Stimulated activated naive B cell treated with anti-CD40 and anti-IgM and Interleukin-4, amounts not matched to agents 10 μg/mL and 1 μg/mL and 100 μg/mL, for 72 hours (primary cell): ENCODE measurements at regions not wholly inside any gene's neighbourhood (a gene's known extent, or its start where the extent isn't known, plus 50 kb on each side); places are given as distances from the start of the nearest gene placed in this dataset.
"Not testable (repeated sequence)": the region's sequence is repeated elsewhere in the genome, so short reads cannot be mapped to it uniquely, and the experiment has no call there.

ENCODE experiments used
- ATAC-seq, 2 donors: fragments of 150-1000 bp; cut with Tn5 transposase; replicated peaks; 2 replicates each; pipeline ENCODE4 v1.10.0; 2021; ENCODE audit warnings: moderate library complexity in 1 of 2
- DNase-seq: peaks from one replicate; pipeline ENCODE4 v3.0.0; 2021
- H3K27ac Mint-ChIP-seq: one replicate; pipeline ENCODE4 v1.8.0; 2022; ENCODE audit warnings: mild to moderate bottlenecking, mixed read lengths
- H3K27me3 Mint-ChIP-seq, 2 donors: one replicate each; pipeline ENCODE4 v1.8.0; 2022; ENCODE audit warnings: mixed read lengths in 2 of 2
- H3K36me3 Mint-ChIP-seq, 2 donors: one replicate each; pipeline ENCODE4 v1.8.0; 2022; ENCODE audit warnings: mixed read lengths in 2 of 2, mild to moderate bottlenecking in 1 of 2
- H3K4me1 Mint-ChIP-seq, 2 donors: one replicate each; pipeline ENCODE4 v1.8.0; 2022; ENCODE audit warnings: mixed read lengths in 2 of 2, mild to moderate bottlenecking in 1 of 2
- H3K4me3 Mint-ChIP-seq, 2 donors: one replicate each; pipeline ENCODE4 v1.8.0; 2022; ENCODE audit warnings: mild to moderate bottlenecking in 2 of 2, mixed read lengths in 2 of 2, moderate library complexity in 1 of 2
- H3K9me3 Mint-ChIP-seq, 2 donors: one replicate each; pipeline ENCODE4 v1.8.0; 2022; ENCODE audit warnings: mixed read lengths in 2 of 2, mild to moderate bottlenecking in 1 of 2

GRCh38 chr14:97780804-97781203 is 983.6 kb downstream of the VRK1 start:
- Mint-ChIP-seq H3K9me3 (peaks cover 10 to 11% of the 10 kb centered on the region in 2 donors), H3K27ac (no peak overlapping the region), H3K4me3 (no peak overlapping the region)

GRCh38 chr14:97781961-97782360 is 984.8 kb downstream of the VRK1 start:
- no peaks in the 10 kb centered on the region for H3K4me1 Mint-ChIP-seq
- no peak for DNase-seq
- no peak overlapping the region for H3K27ac Mint-ChIP-seq
- no peaks in the 10 kb centered on the region for H3K36me3 Mint-ChIP-seq
- peaks cover 10 to 11% of the 10 kb centered on the region in 2 donors for H3K9me3 Mint-ChIP-seq
- no peak for ATAC-seq
- H3K4me3 Mint-ChIP-seq, result no peak overlapping the region
- H3K27me3 Mint-ChIP-seq, result no peaks in the 10 kb centered on the region

More at GRCh38 chr14:97780804-97781203, 983.6 kb downstream of the VRK1 start:
- no peak for ATAC-seq
- H3K4me1 Mint-ChIP-seq, result no peaks in the 10 kb centered on the region
- DNase-seq, result no peak
- no peaks in the 10 kb centered on the region for H3K27me3 Mint-ChIP-seq
- H3K36me3 Mint-ChIP-seq, result no peaks in the 10 kb centered on the region

- Mint-ChIP-seq H3K36me3 (no peaks in the 10 kb centered on the region), H3K9me3 (peaks cover 10 to 11% of the 10 kb centered on the region in 2 donors), H3K27ac (no peak overlapping the region), H3K4me3 (no peak overlapping the region), H3K27me3 (no peaks in the 10 kb centered on the region), H3K4me1 (no peaks in the 10 kb centered on the region)
- DNase-seq, result no peak
- no peak for ATAC-seq
Measured at GRCh38 chr14:97782871-97783414, 985.8 kb downstream of the VRK1 start.

GRCh38 chr14:97785495-97785894 is 988.3 kb downstream of the VRK1 start:
- H3K36me3 Mint-ChIP-seq, result no peaks in the 10 kb centered on the region
- peaks cover 6 to 9% of the 10 kb centered on the region in 2 donors for H3K9me3 Mint-ChIP-seq
- ATAC-seq (no peak), DNase-seq (no peak)
- H3K27me3 Mint-ChIP-seq, result no peaks in the 10 kb centered on the region
- H3K27ac Mint-ChIP-seq, result no peak overlapping the region
- H3K4me3 Mint-ChIP-seq, result no peak overlapping the region
- H3K4me1 Mint-ChIP-seq, result no peaks in the 10 kb centered on the region

GRCh38 chr14:97788364-97788763 is 991.2 kb downstream of the VRK1 start:
- DNase-seq (no peak), ATAC-seq (no peak)
- H3K27ac Mint-ChIP-seq, result no peak overlapping the region
- no peaks in the 10 kb centered on the region for H3K27me3 Mint-ChIP-seq
- H3K4me3 Mint-ChIP-seq, result no peak overlapping the region
- no peaks in the 10 kb centered on the region for H3K36me3 Mint-ChIP-seq
- H3K9me3 Mint-ChIP-seq, result peaks cover 0 to 2% of the 10 kb centered on the region in 2 donors
- no peaks in the 10 kb centered on the region for H3K4me1 Mint-ChIP-seq

GRCh38 chr14:97788846-97789526 is 991.8 kb downstream of the VRK1 start:
- Mint-ChIP-seq H3K36me3 (no peaks in the 10 kb centered on the region), H3K27ac (no peak overlapping the region)
- no peak for ATAC-seq

GRCh38 chr14:97791072-97791471 is 993.9 kb downstream of the VRK1 start:
- Mint-ChIP-seq H3K9me3 (no peaks in the 10 kb centered on the region), H3K4me1 (no peaks in the 10 kb centered on the region), H3K4me3 (no peak overlapping the region), H3K27me3 (no peaks in the 10 kb centered on the region), H3K27ac (no peak overlapping the region), H3K36me3 (no peaks in the 10 kb centered on the region)
- DNase-seq, result no peak
- ATAC-seq, result no peak

More at GRCh38 chr14:97788846-97789526, 991.8 kb downstream of the VRK1 start:
- Mint-ChIP-seq H3K27me3 (no peaks in the 10 kb centered on the region), H3K9me3 (peaks cover 0 to 2% of the 10 kb centered on the region in 2 donors), H3K4me3 (no peak overlapping the region), H3K4me1 (no peaks in the 10 kb centered on the region)
- DNase-seq, result no peak

GRCh38 chr14:97791906-97792305 is 994.7 kb downstream of the VRK1 start:
- no peak for DNase-seq
- Mint-ChIP-seq H3K9me3 (no peaks in the 10 kb centered on the region), H3K36me3 (no peaks in the 10 kb centered on the region), H3K27me3 (no peaks in the 10 kb centered on the region), H3K27ac (no peak overlapping the region), H3K4me3 (no peak overlapping the region), H3K4me1 (no peaks in the 10 kb centered on the region)
- no peak for ATAC-seq

- ATAC-seq (no peak), DNase-seq (no peak)
- H3K27me3 Mint-ChIP-seq, result no peaks in the 10 kb centered on the region
- no peak overlapping the region for H3K27ac Mint-ChIP-seq
- no peaks in the 10 kb centered on the region for H3K9me3 Mint-ChIP-seq
- no peaks in the 10 kb centered on the region for H3K4me1 Mint-ChIP-seq
- H3K36me3 Mint-ChIP-seq, result no peaks in the 10 kb centered on the region
- no peak overlapping the region for H3K4me3 Mint-ChIP-seq
Measured at GRCh38 chr14:97796511-97796910, 999.3 kb downstream of the VRK1 start.

- H3K9me3 Mint-ChIP-seq, result no peaks in the 10 kb centered on the region
- DNase-seq (no peak), ATAC-seq (no peak)
- H3K36me3 Mint-ChIP-seq, result no peaks in the 10 kb centered on the region
- no peak overlapping the region for H3K4me3 Mint-ChIP-seq
- no peak overlapping the region for H3K27ac Mint-ChIP-seq
- no peaks in the 10 kb centered on the region for H3K4me1 Mint-ChIP-seq
- H3K27me3 Mint-ChIP-seq, result no peaks in the 10 kb centered on the region
Measured at GRCh38 chr14:97798176-97798575, 1001.0 kb downstream of the VRK1 start.

GRCh38 chr14:97802430-97803373 is 1005.5 kb downstream of the VRK1 start:
- no peak overlapping the region for H3K27ac Mint-ChIP-seq
- ATAC-seq (no peak), DNase-seq (no peak)
- H3K4me1 Mint-ChIP-seq, result no peaks in the 10 kb centered on the region
- no peak overlapping the region for H3K4me3 Mint-ChIP-seq
- H3K36me3 Mint-ChIP-seq, result no peaks in the 10 kb centered on the region
- no peaks in the 10 kb centered on the region for H3K27me3 Mint-ChIP-seq
- H3K9me3 Mint-ChIP-seq, result peaks cover 0 to 2% of the 10 kb centered on the region in 2 donors

GRCh38 chr14:97804056-97804455 is 1006.9 kb downstream of the VRK1 start:
- DNase-seq, result no peak

DNA sequence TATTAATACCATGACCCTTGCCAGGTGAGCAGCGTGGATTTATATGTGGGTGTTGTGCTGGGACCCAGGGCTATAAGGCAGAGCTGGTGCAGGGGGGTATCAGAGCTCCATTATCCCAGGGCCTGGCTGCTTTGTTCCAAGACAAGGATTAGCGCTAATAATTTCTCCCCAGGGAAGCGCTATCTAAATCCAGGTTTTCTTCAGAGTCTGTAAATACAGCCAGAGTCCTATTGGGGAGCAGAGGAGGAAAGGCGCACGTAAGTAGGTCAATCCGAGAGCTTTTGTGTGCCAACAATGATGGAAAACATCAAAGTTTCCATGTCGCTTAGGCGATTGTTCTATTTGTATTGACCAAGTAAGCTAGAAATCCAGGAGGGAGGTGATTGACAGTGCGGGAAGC is 1009.7 kb downstream of the VRK1 start:
- Mint-ChIP-seq H3K4me1 (no peaks in the 10 kb centered on the region), H3K36me3 (no peaks in the 10 kb centered on the region), H3K27me3 (no peaks in the 10 kb centered on the region), H3K9me3 (peaks cover 6 to 8% of the 10 kb centered on the region in 2 donors), H3K27ac (no peak overlapping the region), H3K4me3 (no peak overlapping the region)
- ATAC-seq (no peak), DNase-seq (no peak)

More at GRCh38 chr14:97804056-97804455, 1006.9 kb downstream of the VRK1 start:
- ATAC-seq, result no peak
- Mint-ChIP-seq H3K4me1 (no peaks in the 10 kb centered on the region), H3K4me3 (no peak overlapping the region), H3K27ac (no peak overlapping the region), H3K36me3 (no peaks in the 10 kb centered on the region), H3K9me3 (peaks cover under 1 to 2% of the 10 kb centered on the region in 2 donors), H3K27me3 (no peaks in the 10 kb centered on the region)

DNA sequence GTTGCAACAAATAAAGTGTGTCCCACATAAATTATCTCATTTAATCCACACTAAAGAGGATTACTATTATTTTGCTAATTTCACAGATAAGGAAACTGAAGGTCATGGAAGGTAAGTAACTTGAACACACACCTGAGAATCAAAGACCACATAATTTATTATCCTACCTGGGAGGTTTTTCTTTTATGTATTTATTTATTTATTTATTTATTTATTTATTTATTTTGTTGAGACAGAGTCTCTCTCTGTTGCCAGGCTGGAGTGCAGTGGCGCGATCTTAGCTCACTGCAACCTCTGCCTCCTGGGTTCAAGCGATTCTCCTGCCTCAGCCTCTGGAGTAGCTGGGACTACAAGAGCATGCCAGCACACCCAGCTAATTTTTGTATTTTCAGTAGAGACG is 1011.4 kb downstream of the VRK1 start:
- not testable (repeated sequence) for DNase-seq, ATAC-seq, H3K4me1 Mint-ChIP-seq, H3K36me3 Mint-ChIP-seq, H3K27me3 Mint-ChIP-seq, H3K4me3 Mint-ChIP-seq, H3K9me3 Mint-ChIP-seq, H3K27ac Mint-ChIP-seq
